BE2C (cell line): ENCODE measurements at regions not wholly inside any gene's neighbourhood (a gene's known extent, or its start where the extent isn't known, plus 50 kb on each side); places are given as distances from the start of the nearest gene placed in this dataset.

Experiments
- DNase-seq: peaks from one replicate; pipeline ENCODE4 v3.0.0-alpha.2; 2020
- H3K27me3 ChIP-seq: fragments of 250-450 bp; sonication (Bioruptor Pico); 2 replicates; pipeline ENCODE4 v1.5.1; 2020; ENCODE audit warnings: mild to moderate bottlenecking
- H3K36me3 ChIP-seq: fragments of 250-450 bp; sonication (Bioruptor Pico); 2 replicates; pipeline ENCODE4 v1.5.1; 2020; ENCODE audit warnings: mild to moderate bottlenecking
- H3K4me1 ChIP-seq: fragments of 250-450 bp; sonication (Bioruptor Pico); 2 replicates; pipeline ENCODE4 v1.5.1; 2020
- H3K4me3 ChIP-seq: 2 replicates; pipeline ENCODE4 v1.5.1; 2011; ENCODE audit warnings: low read depth, low read length
- H3K9me3 ChIP-seq: fragments of 250-450 bp; sonication (Bioruptor Pico); 2 replicates; pipeline ENCODE4 v1.5.1; 2020
- TF ChIP-seq, protein P1 (sequence below): IDR thresholded peaks from 2 replicates; pipeline ENCODE4 v1.5.1; 2012; ENCODE audit warnings: mild to moderate bottlenecking, low read depth, low read length

DNA sequence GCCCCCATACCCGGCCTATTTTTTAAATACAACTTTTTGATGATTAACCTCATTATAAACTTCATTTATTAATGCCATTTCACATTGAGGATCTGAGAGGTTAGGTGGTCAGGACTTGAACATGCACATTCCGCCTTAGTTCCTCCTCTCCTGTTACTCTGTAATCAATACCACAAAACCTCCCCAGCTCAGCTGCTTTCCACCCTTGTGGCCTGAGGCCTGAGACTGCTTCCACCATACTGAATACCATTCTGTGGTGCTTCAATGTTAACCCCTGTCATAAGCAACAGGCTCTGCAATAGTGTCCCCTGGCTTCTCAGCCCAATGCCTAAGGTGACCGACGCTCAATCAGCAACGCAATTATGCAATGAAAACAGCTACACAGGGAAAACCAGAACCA lies 405.4 kb downstream of the ETS1 start:
- no peaks in the 10 kb centered on the region for H3K27me3 ChIP-seq
- H3K9me3 ChIP-seq: no peaks in the 10 kb centered on the region
- H3K4me1 ChIP-seq: peaks cover 7% of the 10 kb centered on the region
- TF ChIP-seq, protein P1, sequence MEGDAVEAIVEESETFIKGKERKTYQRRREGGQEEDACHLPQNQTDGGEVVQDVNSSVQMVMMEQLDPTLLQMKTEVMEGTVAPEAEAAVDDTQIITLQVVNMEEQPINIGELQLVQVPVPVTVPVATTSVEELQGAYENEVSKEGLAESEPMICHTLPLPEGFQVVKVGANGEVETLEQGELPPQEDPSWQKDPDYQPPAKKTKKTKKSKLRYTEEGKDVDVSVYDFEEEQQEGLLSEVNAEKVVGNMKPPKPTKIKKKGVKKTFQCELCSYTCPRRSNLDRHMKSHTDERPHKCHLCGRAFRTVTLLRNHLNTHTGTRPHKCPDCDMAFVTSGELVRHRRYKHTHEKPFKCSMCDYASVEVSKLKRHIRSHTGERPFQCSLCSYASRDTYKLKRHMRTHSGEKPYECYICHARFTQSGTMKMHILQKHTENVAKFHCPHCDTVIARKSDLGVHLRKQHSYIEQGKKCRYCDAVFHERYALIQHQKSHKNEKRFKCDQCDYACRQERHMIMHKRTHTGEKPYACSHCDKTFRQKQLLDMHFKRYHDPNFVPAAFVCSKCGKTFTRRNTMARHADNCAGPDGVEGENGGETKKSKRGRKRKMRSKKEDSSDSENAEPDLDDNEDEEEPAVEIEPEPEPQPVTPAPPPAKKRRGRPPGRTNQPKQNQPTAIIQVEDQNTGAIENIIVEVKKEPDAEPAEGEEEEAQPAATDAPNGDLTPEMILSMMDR: no peak
- H3K4me3 ChIP-seq: no peak overlapping the region
- no peaks in the 10 kb centered on the region for H3K36me3 ChIP-seq
- no peak for DNase-seq

DNA sequence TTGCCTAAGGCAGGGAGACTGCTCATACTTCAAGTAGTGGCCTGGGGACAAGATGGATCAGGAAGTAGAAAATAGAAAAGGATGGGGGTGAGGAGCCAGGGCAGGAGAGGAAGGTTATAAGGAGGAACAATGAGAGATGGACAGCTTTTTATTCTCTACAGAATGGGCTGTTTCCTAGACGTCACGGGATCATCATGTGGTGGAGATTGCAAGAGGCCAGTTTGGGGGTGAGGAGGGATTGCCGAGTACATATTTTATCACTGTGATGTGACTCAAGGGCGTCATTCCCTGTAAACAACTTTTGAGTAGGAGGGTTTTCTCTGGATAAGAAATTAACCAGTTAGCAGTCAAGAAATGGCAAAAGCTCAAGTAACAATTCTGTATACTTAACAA lies 406.3 kb downstream of the ETS1 start:
- TF ChIP-seq, protein P1: no peak
- H3K27me3 ChIP-seq: no peaks in the 10 kb centered on the region
- H3K36me3 ChIP-seq: no peaks in the 10 kb centered on the region
- no peak overlapping the region for H3K4me3 ChIP-seq
- no peak for DNase-seq
- no peaks in the 10 kb centered on the region for H3K9me3 ChIP-seq
- H3K4me1 ChIP-seq: peaks cover 7% of the 10 kb centered on the region

DNA sequence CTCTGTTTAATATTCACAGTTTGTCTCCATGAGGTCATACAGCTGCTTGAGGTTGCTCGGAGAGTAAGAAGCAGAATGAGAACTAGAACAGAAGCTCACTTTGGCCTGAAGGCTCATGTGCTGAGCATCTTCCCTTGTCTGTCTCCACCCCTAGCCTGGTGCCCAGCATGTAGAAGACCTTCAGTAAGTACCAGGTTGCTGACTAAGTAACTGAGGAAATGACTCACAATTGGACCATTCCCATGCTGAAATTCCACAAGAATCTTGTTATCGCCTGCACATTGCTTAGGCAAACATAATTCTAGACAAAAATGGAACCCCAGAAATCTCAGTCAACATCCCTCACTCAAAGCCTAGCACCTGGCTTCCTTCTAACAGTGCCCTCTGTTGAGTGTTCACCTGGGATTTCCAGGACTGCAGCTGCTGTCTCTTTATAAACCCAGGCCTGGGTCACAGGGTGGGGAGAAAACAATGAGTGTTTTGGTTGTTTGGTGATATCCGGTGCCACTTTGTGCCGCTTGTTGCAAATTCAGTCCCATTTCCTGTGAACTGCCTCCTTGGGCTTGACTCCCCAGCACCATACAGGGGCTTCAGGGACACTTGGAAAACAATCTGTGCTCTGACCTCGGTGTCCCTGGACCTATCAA lies 406.8 kb downstream of the ETS1 start:
- Histone ChIP-seq H3K27me3 (no peaks in the 10 kb centered on the region), H3K36me3 (no peaks in the 10 kb centered on the region), H3K9me3 (no peaks in the 10 kb centered on the region), H3K4me3 (no peak overlapping the region), H3K4me1 (peaks cover 7% of the 10 kb centered on the region)
- DNase-seq: no peak
- TF ChIP-seq, protein P1: no peak

DNA sequence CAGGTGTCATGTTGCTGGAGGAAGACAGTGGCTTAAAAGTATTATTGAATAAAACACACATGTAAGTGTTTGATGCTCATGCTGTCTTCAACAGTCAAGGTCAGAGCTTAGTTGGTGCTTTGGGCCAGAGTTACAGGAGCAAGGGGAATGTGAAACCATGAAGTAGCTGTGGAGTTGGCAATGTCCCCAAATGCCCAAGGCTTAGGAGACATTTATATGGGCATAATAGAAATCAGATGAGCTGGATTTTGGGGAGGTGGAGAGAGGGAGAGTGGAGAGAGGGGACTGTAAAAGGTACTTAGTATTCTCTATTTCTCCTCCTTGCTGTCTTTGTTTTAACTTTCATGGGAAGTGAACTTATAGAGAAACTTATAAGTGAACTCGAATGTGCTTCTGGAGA lies 407.8 kb downstream of the ETS1 start:
- no peaks in the 10 kb centered on the region for H3K27me3 ChIP-seq
- TF ChIP-seq, protein P1: no peak
- H3K4me1 ChIP-seq: peaks cover 7% of the 10 kb centered on the region
- H3K9me3 ChIP-seq: no peaks in the 10 kb centered on the region
- DNase-seq: no peak
- no peak overlapping the region for H3K4me3 ChIP-seq
- H3K36me3 ChIP-seq: no peaks in the 10 kb centered on the region

DNA sequence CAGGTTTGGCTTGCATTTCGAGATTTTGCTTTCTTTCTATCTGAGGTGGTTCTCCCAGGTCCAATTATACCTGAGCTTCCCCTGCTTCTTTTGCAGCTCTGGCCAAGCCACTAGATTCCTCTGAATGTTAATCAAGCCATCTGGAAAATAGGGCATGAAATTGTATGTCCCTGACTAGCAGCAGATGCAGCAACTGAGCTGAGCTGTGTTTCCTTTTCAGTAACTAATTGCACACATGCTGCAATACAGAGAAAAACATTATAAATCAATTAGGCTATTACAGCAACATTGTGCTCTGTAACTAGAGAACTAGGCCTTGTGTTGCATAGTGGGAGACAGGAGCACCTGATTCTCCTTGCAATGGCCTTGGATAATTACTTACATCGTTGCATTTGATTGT lies 408.3 kb downstream of the ETS1 start:
- Histone ChIP-seq H3K9me3 (no peaks in the 10 kb centered on the region), H3K4me1 (peaks cover 7% of the 10 kb centered on the region), H3K4me3 (no peak overlapping the region), H3K36me3 (no peaks in the 10 kb centered on the region), H3K27me3 (no peaks in the 10 kb centered on the region)
- TF ChIP-seq, protein P1: no peak
- DNase-seq: no peak

DNA sequence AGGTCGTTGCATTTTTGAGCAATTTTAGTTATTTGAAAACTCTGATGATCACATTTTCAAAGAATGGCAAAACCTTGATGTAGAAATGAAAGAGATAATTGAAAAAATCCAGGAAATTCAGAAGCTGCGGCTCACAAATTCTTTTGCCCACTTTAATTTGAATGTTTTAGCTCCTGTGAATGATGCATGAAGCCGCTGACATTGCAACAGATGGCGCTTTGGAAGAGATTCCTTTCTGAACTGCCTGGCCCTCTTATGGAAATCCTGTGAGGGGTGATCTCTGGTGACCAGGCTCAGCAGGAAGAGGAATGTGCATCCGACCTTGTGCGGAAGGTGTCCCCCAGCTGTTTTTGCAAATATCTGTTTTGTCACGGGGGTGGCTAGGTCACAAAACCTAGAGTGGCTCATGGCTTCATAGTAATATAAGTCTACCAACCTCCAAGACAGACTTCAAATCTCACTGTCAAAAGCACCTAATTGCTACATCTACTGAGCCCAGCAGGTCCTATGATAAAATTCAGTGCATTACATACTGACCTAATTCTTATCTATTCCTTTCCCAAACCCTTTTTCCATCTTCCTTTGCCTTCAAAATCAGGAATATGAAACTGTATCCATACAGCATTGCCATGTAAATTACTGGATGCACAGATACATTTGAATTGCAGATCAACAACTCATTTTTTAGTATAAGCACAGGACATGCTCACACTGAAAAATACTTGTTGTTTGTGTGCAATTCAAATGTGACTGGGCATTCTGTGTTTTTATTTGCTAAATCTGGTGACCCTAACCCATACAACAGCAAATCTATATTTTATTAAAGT lies 412.7 kb downstream of the ETS1 start:
- Histone ChIP-seq H3K4me1 (peaks cover 7% of the 10 kb centered on the region), H3K36me3 (no peaks in the 10 kb centered on the region), H3K4me3 (no peak overlapping the region), H3K27me3 (no peaks in the 10 kb centered on the region), H3K9me3 (no peaks in the 10 kb centered on the region)
- no peak for DNase-seq
- TF ChIP-seq, protein P1: no peak
